VCaP (cell line): ENCODE measurements at regions not wholly inside any gene's neighbourhood (a gene's known extent, or its start where the extent isn't known, plus 50 kb on each side); places are given as distances from the start of the nearest gene placed in this dataset.

ENCODE experiments used
- H3K27ac ChIP-seq: fragments of 450-650 bp; 2 replicates; pipeline ENCODE4 v1.5.1; 2017
- TF ChIP-seq, protein P1 (sequence below): fragments of 450-650 bp; conservative IDR thresholded peaks from 2 replicates; pipeline ENCODE4 v1.5.1; 2017; ENCODE audit warnings: mild to moderate bottlenecking, moderate library complexity

DNA sequence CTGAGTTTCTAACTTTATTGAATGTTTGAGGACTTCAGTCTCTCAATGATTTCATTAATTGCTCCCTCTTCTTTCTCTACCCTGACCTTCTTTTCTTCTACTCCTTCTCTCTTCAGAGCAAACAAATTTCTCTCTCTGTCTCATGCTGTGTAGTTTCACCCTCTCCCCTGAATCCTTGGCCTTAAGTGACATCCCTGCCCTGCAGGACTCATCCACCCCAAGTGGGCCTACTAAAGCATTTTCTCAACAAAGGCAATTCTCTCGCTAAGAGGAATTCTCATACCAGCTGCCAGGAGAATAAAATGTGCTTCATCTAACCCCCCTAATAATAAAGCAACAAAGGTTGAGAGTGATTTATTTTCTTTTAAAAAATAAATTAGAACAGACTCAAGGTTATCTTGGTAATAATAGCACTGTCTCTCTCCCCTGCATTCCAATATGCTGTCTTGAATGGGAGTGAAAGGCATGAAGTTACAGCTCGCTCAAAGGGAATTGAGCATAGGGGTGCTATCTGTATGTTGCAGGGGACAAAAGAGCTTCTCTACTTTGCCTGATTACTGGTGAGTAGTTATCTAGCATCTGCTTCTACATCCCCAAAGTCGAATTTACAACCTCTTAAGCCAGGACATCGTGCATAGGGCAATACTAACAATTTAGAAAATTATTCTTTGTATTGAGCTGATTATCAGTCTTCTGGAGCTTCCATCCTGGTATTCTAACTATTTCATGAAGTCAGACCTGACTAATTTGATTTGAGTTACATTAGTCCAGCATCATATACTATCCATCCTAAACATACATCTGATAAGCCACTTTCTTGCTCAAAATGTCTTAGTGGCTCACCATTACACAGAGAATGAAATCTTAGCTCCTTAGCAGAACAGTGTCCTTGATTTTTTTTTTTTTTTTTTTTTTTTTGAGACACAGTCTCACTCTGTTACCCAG, 76.9 kb upstream of the DNAJC19 start:
- no peak overlapping the region for H3K27ac ChIP-seq
- TF ChIP-seq, protein P1, sequence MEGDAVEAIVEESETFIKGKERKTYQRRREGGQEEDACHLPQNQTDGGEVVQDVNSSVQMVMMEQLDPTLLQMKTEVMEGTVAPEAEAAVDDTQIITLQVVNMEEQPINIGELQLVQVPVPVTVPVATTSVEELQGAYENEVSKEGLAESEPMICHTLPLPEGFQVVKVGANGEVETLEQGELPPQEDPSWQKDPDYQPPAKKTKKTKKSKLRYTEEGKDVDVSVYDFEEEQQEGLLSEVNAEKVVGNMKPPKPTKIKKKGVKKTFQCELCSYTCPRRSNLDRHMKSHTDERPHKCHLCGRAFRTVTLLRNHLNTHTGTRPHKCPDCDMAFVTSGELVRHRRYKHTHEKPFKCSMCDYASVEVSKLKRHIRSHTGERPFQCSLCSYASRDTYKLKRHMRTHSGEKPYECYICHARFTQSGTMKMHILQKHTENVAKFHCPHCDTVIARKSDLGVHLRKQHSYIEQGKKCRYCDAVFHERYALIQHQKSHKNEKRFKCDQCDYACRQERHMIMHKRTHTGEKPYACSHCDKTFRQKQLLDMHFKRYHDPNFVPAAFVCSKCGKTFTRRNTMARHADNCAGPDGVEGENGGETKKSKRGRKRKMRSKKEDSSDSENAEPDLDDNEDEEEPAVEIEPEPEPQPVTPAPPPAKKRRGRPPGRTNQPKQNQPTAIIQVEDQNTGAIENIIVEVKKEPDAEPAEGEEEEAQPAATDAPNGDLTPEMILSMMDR, result no peak

DNA sequence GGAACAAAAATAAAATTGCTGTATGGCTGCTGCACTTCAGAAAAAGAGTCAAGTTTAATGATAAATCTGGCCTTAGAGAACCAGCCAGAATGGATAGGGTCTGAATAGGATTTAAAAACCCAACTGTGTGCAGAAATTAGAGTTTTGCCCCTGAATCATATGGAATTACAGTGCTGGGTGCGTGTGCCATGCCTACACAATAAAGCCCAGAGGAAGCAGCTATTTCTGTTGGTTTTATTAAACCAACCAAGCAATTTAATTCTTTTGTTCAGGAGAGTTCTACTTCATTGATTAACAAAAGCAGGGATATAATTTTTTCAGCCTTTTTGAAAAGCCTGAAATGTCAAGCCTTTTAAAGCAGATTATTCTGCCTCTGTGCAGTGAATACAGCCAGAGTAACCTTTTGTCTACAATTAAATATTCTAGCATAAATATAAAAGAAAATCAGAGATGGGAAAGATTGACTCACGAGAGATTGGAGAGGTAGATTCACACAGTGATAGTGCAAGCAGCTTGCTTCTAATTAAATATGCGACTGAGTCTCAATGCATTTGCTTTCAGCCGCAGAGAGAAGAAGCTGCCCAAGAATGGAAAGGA, 66.7 kb upstream of the DNAJC19 start:
- H3K27ac ChIP-seq, result no peak overlapping the region
- TF ChIP-seq, protein P1, result no peak

DNA sequence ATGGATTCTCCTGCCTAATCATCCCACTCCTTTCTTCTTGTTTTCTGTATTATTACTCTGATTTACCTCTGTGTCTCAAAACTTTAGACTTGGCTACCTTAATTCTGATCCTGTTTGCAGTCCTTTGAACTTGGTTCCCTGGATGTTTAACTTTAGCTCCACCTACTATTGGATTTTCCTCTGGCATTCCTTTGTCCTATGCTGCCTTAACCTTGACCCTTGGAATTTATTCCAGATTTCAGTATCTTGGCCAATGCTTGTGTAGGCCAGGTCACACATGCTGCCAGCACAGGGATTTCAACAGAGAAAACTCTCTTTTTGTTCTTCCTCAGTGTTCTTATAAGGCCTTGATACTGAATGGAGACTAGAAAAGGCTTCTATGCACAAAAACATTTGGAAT, 65.0 kb upstream of the DNAJC19 start:
- TF ChIP-seq, protein P1, result no peak
- no peak overlapping the region for H3K27ac ChIP-seq

DNA sequence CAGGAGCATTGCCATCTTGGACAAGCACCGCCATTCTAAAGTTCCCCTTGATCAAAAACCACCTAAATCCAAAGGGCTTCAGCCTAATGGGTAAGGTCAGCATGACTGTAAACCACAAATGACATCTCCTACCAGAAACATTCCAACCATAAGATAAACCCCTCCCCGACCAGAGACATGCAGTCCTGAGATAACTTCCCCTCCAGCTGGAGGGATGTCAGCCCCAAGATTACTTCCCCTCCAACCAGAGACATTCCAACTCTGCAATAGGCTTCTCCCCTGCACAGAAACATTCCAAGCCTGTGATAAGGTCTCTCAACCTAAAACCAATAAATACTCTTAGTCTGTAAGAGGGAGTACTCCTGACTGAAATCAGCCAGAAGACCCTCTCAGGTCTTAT, 62.7 kb upstream of the DNAJC19 start:
- TF ChIP-seq, protein P1, result no peak
- H3K27ac ChIP-seq, result no peak overlapping the region

DNA sequence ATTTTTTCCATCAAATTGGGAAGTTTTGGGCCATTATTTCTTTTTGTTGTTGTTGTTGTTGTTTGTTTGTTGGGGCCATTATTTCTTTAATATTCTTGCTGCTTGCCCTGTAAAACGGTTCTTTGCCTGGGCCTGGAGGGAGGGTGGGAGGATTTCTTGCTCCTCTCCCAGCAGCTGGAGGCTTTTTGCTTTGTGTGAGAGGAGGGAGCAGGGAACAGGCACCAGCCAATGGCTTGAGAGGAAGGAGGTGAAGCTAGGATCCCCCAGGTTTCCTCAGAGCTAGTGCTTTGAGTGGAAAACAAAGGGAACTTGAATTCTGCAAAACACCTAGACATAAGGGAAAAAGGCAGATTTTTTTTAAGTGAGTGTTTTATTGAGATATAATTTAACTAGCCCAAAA, 61.2 kb upstream of the DNAJC19 start:
- TF ChIP-seq, protein P1, result no peak
- no peak overlapping the region for H3K27ac ChIP-seq

DNA sequence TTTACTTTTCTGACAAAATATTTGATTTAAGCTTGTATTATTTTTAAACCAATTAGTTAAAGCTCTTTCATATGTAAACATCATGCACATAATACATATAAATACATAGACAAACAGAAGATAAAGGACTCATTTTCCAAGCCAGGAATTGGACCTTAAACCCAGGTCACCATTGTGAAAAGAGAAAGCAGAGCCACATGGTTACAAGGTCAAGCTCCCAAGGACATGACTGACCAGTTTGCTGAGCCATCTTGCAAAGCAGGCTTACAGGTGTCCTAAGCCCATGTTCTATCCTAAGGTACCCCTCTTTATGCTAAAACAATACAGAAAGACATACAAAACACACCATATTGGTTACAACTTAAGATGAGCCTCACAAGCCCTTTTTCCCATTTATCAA, 50.5 kb upstream of the DNAJC19 start:
- no peak overlapping the region for H3K27ac ChIP-seq
- TF ChIP-seq, protein P1, result no peak
